PC-9 (cell line): ENCODE measurements at regions not wholly inside any gene's neighbourhood (a gene's known extent, or its start where the extent isn't known, plus 50 kb on each side); places are given as distances from the start of the nearest gene placed in this dataset.

Source experiments
- BruUV-seq: library from RNA; stranded (reverse); fragments of 400-500 nt; replicated peaks from 2 replicates; lab custom pipeline; 2021; lab: Mats Ljungman, UMichigan
- CTCF ChIA-PET: fragments of 300-600 bp; sonication (Branson Sonifier 250); formaldehyde crosslinking; loops from one replicate; lab custom pipeline; 2022; ENCODE audit warnings: antibody characterized with exemption; lab: Charles Lee
- POLR2A ChIA-PET: fragments of 300-600 bp; sonication (Branson Sonifier 250); formaldehyde crosslinking; loops from one replicate; lab custom pipeline; 2022; ENCODE audit warnings: antibody characterized with exemption; ENCODE audit not compliant: unreplicated experiment; lab: Charles Lee
- DNase-seq, 2 experiments: peaks; one replicate each; pipeline versions ENCODE4 v3.0.0 to v3.0.0-alpha.2; 2015 to 2022; ENCODE audit warnings: mixed read lengths in 1 of 2
- H2AFZ ChIP-seq: fragments of 200-600 bp; sonication (generic); 2 replicates; pipeline ENCODE4 v1.8.1; 2017; ENCODE audit warnings: antibody characterized with exemption
- H3F3A ChIP-seq: fragments of 200-600 bp; sonication (generic); 2 replicates; pipeline ENCODE4 v1.8.1; 2017; ENCODE audit warnings: antibody characterized with exemption, mild to moderate bottlenecking, low read depth; ENCODE audit not compliant: insufficient read depth
- H3K27ac ChIP-seq: fragments of 200-600 bp; sonication (generic); 2 replicates; pipeline ENCODE4 v1.6.1; 2016; ENCODE audit warnings: mixed run types
- H3K27me3 ChIP-seq: fragments of 200-600 bp; sonication (generic); 2 replicates; pipeline ENCODE4 v1.6.1; 2016; ENCODE audit warnings: low read depth, mixed run types; ENCODE audit not compliant: insufficient read depth
- H3K36me3 ChIP-seq: fragments of 200-600 bp; sonication (generic); 2 replicates; pipeline ENCODE4 v1.6.1; 2016; ENCODE audit warnings: low read depth, mixed run types
- H3K4me1 ChIP-seq: fragments of 200-600 bp; sonication (generic); replicated peaks from 2 replicates; pipeline ENCODE4 v1.6.1; 2016; ENCODE audit warnings: mixed run types; ENCODE audit not compliant: insufficient read depth
- H3K4me2 ChIP-seq: fragments of 200-600 bp; sonication (generic); 2 replicates; pipeline ENCODE4 v1.6.1; 2017; ENCODE audit warnings: mixed run types
- H3K4me3 ChIP-seq: fragments of 200-600 bp; sonication (generic); 2 replicates; pipeline ENCODE4 v1.6.1; 2016; ENCODE audit warnings: mixed run types
- H3K79me2 ChIP-seq: fragments of 200-600 bp; sonication (generic); 2 replicates; pipeline ENCODE4 v1.6.1; 2017; ENCODE audit warnings: low read depth, mixed run types
- H3K9me2 ChIP-seq: fragments of 200-600 bp; sonication (generic); 2 replicates; pipeline ENCODE4 v1.8.1; 2017; ENCODE audit warnings: mild to moderate bottlenecking; ENCODE audit not compliant: insufficient read depth
- H3K9me3 ChIP-seq: fragments of 200-600 bp; sonication (generic); 2 replicates; pipeline ENCODE4 v1.8.1; 2016; ENCODE audit warnings: low read depth; ENCODE audit not compliant: insufficient read depth
- H4K20me1 ChIP-seq: fragments of 200-600 bp; sonication (generic); 2 replicates; pipeline ENCODE4 v1.8.1; 2017; ENCODE audit not compliant: insufficient read depth
- EZH2 ChIP-seq: fragments of 200-600 bp; sonication (generic); IDR thresholded peaks from 2 replicates; pipeline ENCODE4 v1.8.0; 2017; ENCODE audit warnings: antibody characterized with exemption, low read depth
- intact Hi-C: fragments of 100-400 bp; cut with micrococcal nuclease; formaldehyde crosslinking; loops from one replicate; pipeline ENCODE4 v1.10.0; 2022; ENCODE audit not compliant: unreplicated experiment
- TF ChIP-seq, protein P1 (sequence below): fragments of 200-600 bp; sonication (generic); conservative IDR thresholded peaks from 2 replicates; pipeline ENCODE4 v1.6.1; 2017; ENCODE audit warnings: mixed run types, antibody characterized with exemption, mild to moderate bottlenecking, moderate library complexity

DNA sequence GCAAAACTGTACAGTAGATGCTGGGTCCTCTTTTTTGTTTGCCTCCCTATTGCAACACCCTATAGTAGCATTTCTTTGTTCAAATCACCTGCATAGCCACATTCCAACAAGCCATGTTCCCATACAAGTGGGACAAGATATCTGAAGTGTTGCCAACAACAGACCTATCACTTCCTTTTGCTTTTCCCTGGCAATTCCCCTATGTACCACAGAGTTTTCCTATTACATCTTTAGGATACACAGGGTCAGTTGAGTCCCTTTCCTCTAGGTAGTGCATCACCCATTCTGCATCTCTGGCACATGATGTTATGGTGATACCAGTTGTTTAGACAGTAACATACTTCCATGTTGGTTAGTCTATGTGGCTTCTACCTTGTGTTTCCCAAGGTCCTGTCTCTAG is 125.1 kb upstream of the FBXL7 start:
- ChIA-PET CTCF (no interaction called here), POLR2A (no interaction called here)
- intact Hi-C loops = no loop called here
- Histone ChIP-seq H3K4me3 (no peak overlapping the region), H3K79me2 (no peaks in the 10 kb centered on the region), H4K20me1 (no peaks in the 10 kb centered on the region), H3K9me3 (no peaks in the 10 kb centered on the region), H3K4me2 (no peak overlapping the region), H3K27me3 (no peaks in the 10 kb centered on the region), H3F3A (no peaks in the 10 kb centered on the region), H3K4me1 (no peaks in the 10 kb centered on the region), H3K27ac (no peak overlapping the region), H2AFZ (no peak overlapping the region), H3K36me3 (no peaks in the 10 kb centered on the region), H3K9me2 (no peaks in the 10 kb centered on the region)
- DNase-seq = no peak
- no TSS peak for BruUV-seq
- no peak for TF ChIP-seq EZH2
- TF ChIP-seq, protein P1, sequence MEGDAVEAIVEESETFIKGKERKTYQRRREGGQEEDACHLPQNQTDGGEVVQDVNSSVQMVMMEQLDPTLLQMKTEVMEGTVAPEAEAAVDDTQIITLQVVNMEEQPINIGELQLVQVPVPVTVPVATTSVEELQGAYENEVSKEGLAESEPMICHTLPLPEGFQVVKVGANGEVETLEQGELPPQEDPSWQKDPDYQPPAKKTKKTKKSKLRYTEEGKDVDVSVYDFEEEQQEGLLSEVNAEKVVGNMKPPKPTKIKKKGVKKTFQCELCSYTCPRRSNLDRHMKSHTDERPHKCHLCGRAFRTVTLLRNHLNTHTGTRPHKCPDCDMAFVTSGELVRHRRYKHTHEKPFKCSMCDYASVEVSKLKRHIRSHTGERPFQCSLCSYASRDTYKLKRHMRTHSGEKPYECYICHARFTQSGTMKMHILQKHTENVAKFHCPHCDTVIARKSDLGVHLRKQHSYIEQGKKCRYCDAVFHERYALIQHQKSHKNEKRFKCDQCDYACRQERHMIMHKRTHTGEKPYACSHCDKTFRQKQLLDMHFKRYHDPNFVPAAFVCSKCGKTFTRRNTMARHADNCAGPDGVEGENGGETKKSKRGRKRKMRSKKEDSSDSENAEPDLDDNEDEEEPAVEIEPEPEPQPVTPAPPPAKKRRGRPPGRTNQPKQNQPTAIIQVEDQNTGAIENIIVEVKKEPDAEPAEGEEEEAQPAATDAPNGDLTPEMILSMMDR = no peak

DNA sequence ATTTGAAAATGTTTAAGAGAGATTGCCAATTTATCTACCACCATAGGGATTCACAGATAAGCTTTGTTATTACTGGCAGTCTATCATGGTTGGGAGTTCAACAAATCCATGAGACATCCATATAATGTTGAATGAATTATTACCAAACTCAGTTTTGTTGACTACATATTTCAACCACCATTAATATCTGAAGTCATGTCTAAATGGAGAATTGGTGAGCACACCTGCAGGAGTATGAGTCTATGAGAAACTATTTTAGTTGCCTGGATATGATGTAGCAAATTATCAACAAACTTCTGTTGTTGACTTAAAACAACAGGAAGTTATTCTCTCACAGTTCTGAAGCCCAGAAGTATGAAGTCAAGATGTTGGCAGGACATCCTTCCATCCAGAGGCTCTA is 126.8 kb upstream of the FBXL7 start:
- Histone ChIP-seq H3K9me2 (no peaks in the 10 kb centered on the region), H3K4me3 (no peak overlapping the region), H3K27me3 (no peaks in the 10 kb centered on the region), H3K79me2 (no peaks in the 10 kb centered on the region), H3K4me1 (no peaks in the 10 kb centered on the region), H2AFZ (no peak overlapping the region), H4K20me1 (no peaks in the 10 kb centered on the region), H3K9me3 (no peaks in the 10 kb centered on the region), H3K27ac (no peak overlapping the region), H3K4me2 (no peak overlapping the region), H3F3A (no peaks in the 10 kb centered on the region), H3K36me3 (no peaks in the 10 kb centered on the region)
- BruUV-seq = no TSS peak
- no peak for DNase-seq
- intact Hi-C loops = no loop called here
- ChIA-PET POLR2A (no interaction called here), CTCF (no interaction called here)
- TF ChIP-seq, protein P1 = no peak
- no peak for TF ChIP-seq EZH2

DNA sequence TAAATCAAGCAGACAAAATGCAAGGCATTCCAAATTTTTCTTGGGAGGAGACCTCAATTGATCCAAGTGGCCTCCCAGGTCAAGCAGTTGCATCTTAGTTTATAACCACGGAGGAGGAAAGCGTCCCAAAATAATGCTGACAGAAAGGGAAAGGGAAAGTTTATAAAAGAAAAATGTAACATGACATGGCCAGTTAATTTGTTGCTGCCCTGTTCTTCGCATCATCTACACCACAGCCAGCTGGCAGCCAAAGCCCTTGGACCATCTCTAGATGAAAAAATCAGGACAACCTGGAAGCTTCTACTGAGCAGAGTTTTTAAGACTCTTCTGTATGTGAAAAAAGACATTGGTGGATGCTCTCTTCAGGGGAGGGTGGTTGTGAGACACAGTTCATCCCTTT is 128.8 kb upstream of the FBXL7 start:
- no TSS peak for BruUV-seq
- no peak overlapping the region for H3K4me3 ChIP-seq
- no peaks in the 10 kb centered on the region for H3F3A ChIP-seq
- H3K36me3 ChIP-seq = no peaks in the 10 kb centered on the region
- no peaks in the 10 kb centered on the region for H3K9me2 ChIP-seq
- no peaks in the 10 kb centered on the region for H3K79me2 ChIP-seq
- H3K4me2 ChIP-seq = no peak overlapping the region
- no peaks in the 10 kb centered on the region for H4K20me1 ChIP-seq
- no peaks in the 10 kb centered on the region for H3K27me3 ChIP-seq
- ChIA-PET POLR2A (no interaction called here), CTCF (no interaction called here)
- no peaks in the 10 kb centered on the region for H3K9me3 ChIP-seq
- DNase-seq = no peak
- TF ChIP-seq, protein P1 = no peak
- TF ChIP-seq EZH2 = no peak
- H3K27ac ChIP-seq = no peak overlapping the region
- intact Hi-C loops = no loop called here
- H2AFZ ChIP-seq = no peak overlapping the region
- no peaks in the 10 kb centered on the region for H3K4me1 ChIP-seq
